ENCODE measurements at regions not wholly inside any gene's neighbourhood (a gene's known extent, or its start where the extent isn't known, plus 50 kb on each side); places are given as distances from the start of the nearest gene placed in this dataset.

DNA sequence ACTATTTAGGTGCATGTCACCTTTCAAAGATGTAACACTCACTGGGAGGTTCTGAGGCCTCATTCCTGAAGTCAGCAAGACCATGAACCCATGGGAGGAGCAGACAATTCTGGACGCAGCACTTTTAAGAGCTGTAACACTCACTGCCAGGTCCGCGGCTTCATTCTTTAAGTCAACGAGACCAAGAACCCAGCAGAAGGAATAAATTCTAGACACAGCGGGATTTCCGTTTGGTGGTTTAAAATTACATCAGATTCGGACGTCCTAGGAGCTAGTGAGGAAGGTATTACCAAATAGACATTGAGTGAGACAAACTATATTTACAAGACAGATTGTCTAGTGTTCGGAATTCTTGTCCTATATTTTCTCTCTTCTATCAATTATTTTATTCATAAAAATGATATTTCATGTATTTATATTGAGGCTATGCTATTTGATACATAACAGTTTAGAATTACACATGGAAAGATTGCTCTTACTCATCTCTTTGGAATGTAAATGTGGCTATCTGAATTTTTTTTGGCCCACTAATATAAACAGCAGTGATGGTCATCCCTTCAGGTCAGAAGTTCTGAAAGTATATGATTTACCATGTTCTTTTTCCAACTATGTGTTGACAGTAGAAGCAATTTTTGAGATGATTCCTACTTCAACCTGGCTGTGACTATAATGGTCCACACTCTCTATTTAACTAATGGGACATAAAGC is 1973.0 kb upstream of the FLRT2 start:
- H2AFZ ChIP-seq (ENCODE audit: low read length), result no peak overlapping the region
- no peak overlapping the region for H3K27ac ChIP-seq (ENCODE audit: low read depth, low read length, poor library complexity, severe bottlenecking)
- H4K20me1 ChIP-seq (ENCODE audit: insufficient read depth, low read length), result no peaks in the 10 kb centered on the region
- H3K79me2 ChIP-seq (ENCODE audit: insufficient read depth, low read length), result no peaks in the 10 kb centered on the region
- no peaks in the 10 kb centered on the region for H3F3A ChIP-seq (ENCODE audit: insufficient read depth, low read length)
- no peak overlapping the region for H3K4me3 ChIP-seq (ENCODE audit: low read depth, low read length, poor library complexity, severe bottlenecking)
- no peaks in the 10 kb centered on the region for H3K27me3 ChIP-seq (ENCODE audit: insufficient read depth, low read length)
- H3K9ac ChIP-seq (ENCODE audit: low read length), result no peak overlapping the region
- H3K4me2 ChIP-seq (ENCODE audit: low read length), result no peak overlapping the region
- no peaks in the 10 kb centered on the region for H3K9me2 ChIP-seq (ENCODE audit: low read depth, low read length)
- no peak for TF ChIP-seq EZH2 (IDR thresholded peaks at IDR 0.05; ENCODE audit: borderline replicate concordance, low read length)
- TF ChIP-seq, protein P1, sequence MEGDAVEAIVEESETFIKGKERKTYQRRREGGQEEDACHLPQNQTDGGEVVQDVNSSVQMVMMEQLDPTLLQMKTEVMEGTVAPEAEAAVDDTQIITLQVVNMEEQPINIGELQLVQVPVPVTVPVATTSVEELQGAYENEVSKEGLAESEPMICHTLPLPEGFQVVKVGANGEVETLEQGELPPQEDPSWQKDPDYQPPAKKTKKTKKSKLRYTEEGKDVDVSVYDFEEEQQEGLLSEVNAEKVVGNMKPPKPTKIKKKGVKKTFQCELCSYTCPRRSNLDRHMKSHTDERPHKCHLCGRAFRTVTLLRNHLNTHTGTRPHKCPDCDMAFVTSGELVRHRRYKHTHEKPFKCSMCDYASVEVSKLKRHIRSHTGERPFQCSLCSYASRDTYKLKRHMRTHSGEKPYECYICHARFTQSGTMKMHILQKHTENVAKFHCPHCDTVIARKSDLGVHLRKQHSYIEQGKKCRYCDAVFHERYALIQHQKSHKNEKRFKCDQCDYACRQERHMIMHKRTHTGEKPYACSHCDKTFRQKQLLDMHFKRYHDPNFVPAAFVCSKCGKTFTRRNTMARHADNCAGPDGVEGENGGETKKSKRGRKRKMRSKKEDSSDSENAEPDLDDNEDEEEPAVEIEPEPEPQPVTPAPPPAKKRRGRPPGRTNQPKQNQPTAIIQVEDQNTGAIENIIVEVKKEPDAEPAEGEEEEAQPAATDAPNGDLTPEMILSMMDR (IDR thresholded peaks at IDR 0.05; ENCODE audit: low read length), result no peak
- no peaks in the 10 kb centered on the region for H3K36me3 ChIP-seq (ENCODE audit: insufficient read depth, low read length)
- no peaks in the 10 kb centered on the region for H3K4me1 ChIP-seq (ENCODE audit: insufficient read depth, low read length, severe bottlenecking)
- H3K9me3 ChIP-seq (ENCODE audit: low read length), result no peaks in the 10 kb centered on the region

DNA sequence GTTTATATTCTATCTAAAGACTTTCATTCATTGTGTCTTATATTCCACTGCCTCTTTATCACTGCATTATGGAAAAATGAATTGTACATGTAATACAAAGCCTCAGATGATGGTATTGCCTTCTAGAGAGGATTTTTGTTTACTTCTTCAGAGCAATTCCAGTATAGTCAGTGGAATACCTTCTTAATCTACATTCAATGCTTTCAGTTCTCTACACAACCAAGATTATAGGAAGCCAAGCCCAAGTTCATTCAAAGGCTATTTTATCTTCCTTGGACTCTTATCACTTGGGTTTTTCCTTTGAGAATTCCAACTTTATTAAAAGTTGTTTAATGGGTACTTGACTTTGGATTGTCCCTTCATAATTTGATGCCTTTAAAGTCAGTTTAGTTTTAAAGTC is 1971.0 kb upstream of the FLRT2 start:
- Histone ChIP-seq H3K9ac (ENCODE audit: low read length) (no peak overlapping the region), H3K4me2 (ENCODE audit: low read length) (no peak overlapping the region), H3K79me2 (ENCODE audit: insufficient read depth, low read length) (no peaks in the 10 kb centered on the region), H3K9me3 (ENCODE audit: low read length) (no peaks in the 10 kb centered on the region), H3K36me3 (ENCODE audit: insufficient read depth, low read length) (no peaks in the 10 kb centered on the region), H3K4me1 (ENCODE audit: insufficient read depth, low read length, severe bottlenecking) (no peaks in the 10 kb centered on the region), H2AFZ (ENCODE audit: low read length) (no peak overlapping the region), H3K9me2 (ENCODE audit: low read depth, low read length) (no peaks in the 10 kb centered on the region), H4K20me1 (ENCODE audit: insufficient read depth, low read length) (no peaks in the 10 kb centered on the region), H3F3A (ENCODE audit: insufficient read depth, low read length) (no peaks in the 10 kb centered on the region), H3K27ac (ENCODE audit: low read depth, low read length, poor library complexity, severe bottlenecking) (no peak overlapping the region), H3K4me3 (ENCODE audit: low read depth, low read length, poor library complexity, severe bottlenecking) (no peak overlapping the region), H3K27me3 (ENCODE audit: insufficient read depth, low read length) (no peaks in the 10 kb centered on the region)
- no peak for TF ChIP-seq EZH2 (IDR thresholded peaks at IDR 0.05; ENCODE audit: borderline replicate concordance, low read length)
- TF ChIP-seq, protein P1 (IDR thresholded peaks at IDR 0.05; ENCODE audit: low read length), result no peak

DNA sequence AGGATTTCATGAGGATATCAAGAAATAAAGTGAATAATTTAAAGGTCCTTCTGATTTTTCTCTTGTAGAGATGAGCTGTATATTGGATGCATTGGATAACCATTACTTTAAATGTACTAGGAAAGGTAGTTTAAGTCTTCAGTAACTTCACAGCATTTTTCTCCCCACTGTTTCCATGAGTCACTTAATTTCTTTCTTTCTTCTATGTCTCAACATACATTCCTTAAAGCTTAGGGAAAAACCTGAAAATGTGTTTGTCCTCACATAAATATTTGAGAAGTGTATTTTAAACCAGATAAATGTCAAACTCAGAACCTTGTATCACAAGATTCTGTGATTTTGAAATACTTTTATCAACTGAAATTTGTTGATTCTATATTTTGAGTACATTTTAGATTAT is 1970.2 kb upstream of the FLRT2 start:
- Histone ChIP-seq H2AFZ (ENCODE audit: low read length) (no peak overlapping the region), H3K4me3 (ENCODE audit: low read depth, low read length, poor library complexity, severe bottlenecking) (no peak overlapping the region), H3K27me3 (ENCODE audit: insufficient read depth, low read length) (no peaks in the 10 kb centered on the region), H3K9me2 (ENCODE audit: low read depth, low read length) (no peaks in the 10 kb centered on the region), H4K20me1 (ENCODE audit: insufficient read depth, low read length) (no peaks in the 10 kb centered on the region), H3K9ac (ENCODE audit: low read length) (no peak overlapping the region), H3K36me3 (ENCODE audit: insufficient read depth, low read length) (no peaks in the 10 kb centered on the region), H3K4me1 (ENCODE audit: insufficient read depth, low read length, severe bottlenecking) (no peaks in the 10 kb centered on the region), H3K79me2 (ENCODE audit: insufficient read depth, low read length) (no peaks in the 10 kb centered on the region), H3K4me2 (ENCODE audit: low read length) (no peak overlapping the region), H3K9me3 (ENCODE audit: low read length) (no peaks in the 10 kb centered on the region), H3K27ac (ENCODE audit: low read depth, low read length, poor library complexity, severe bottlenecking) (no peak overlapping the region), H3F3A (ENCODE audit: insufficient read depth, low read length) (no peaks in the 10 kb centered on the region)
- no peak for TF ChIP-seq EZH2 (IDR thresholded peaks at IDR 0.05; ENCODE audit: borderline replicate concordance, low read length)
- TF ChIP-seq, protein P1 (IDR thresholded peaks at IDR 0.05; ENCODE audit: low read length), result no peak
